SU-DHL-6 (cell line): ENCODE measurements at regions not wholly inside any gene's neighbourhood (a gene's known extent, or its start where the extent isn't known, plus 50 kb on each side); places are given as distances from the start of the nearest gene placed in this dataset.

Experiments used
- EZH2phosphoT487 ChIP-seq: fragments of 200-600 bp; sonication (generic), shearing (Covaris generic); conservative IDR thresholded peaks from 2 replicates; pipeline ENCODE4 v1.6.1; 2018; ENCODE audit warnings: mild to moderate bottlenecking, antibody characterized with exemption, low read length, moderate library complexity, mixed read lengths
- TF ChIP-seq, protein P1 (sequence below): fragments of 200-600 bp; sonication (generic); IDR thresholded peaks from one replicate; pipeline ENCODE4 v1.5.1; 2017; ENCODE audit warnings: antibody characterized with exemption, mild to moderate bottlenecking, low read length, moderate library complexity; ENCODE audit not compliant: insufficient read depth, poor library complexity, severe bottlenecking

DNA sequence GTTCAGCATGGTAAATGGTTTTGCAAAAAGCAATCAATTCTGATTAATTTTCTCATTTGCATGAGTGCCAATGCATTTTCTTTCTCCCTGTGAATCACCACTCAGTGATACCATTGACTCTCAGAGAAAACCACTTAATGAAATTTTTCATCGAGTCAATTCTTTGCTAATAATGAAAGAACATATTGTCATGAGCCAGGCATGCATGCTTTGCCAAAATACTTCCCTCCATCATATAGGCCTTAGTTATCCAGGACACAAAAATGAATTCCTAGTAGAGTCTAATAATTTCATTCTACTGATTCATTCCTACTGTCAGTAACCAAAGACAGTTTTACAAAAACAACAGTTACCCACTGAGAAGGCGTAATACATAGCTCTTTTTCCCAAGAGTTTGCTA lies 680.0 kb downstream of the TRIML1 start:
- TF ChIP-seq, protein P1, sequence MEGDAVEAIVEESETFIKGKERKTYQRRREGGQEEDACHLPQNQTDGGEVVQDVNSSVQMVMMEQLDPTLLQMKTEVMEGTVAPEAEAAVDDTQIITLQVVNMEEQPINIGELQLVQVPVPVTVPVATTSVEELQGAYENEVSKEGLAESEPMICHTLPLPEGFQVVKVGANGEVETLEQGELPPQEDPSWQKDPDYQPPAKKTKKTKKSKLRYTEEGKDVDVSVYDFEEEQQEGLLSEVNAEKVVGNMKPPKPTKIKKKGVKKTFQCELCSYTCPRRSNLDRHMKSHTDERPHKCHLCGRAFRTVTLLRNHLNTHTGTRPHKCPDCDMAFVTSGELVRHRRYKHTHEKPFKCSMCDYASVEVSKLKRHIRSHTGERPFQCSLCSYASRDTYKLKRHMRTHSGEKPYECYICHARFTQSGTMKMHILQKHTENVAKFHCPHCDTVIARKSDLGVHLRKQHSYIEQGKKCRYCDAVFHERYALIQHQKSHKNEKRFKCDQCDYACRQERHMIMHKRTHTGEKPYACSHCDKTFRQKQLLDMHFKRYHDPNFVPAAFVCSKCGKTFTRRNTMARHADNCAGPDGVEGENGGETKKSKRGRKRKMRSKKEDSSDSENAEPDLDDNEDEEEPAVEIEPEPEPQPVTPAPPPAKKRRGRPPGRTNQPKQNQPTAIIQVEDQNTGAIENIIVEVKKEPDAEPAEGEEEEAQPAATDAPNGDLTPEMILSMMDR, result no peak
- TF ChIP-seq EZH2phosphoT487, result no peak
